ENCODE measurements at regions not wholly inside any gene's neighbourhood (a gene's known extent, or its start where the extent isn't known, plus 50 kb on each side); places are given as distances from the start of the nearest gene placed in this dataset.

GRCh38 chr1:2912424-2913061 is 108.7 kb upstream of the ACTRT2 start:
- TF ChIP-seq CTCF (IDR thresholded peaks at IDR 0.05; ENCODE audit: insufficient read depth, low read depth, low read length) (no peak), EZH2 (IDR thresholded peaks at IDR 0.05; ENCODE audit: insufficient read depth, low read length) (no peak)
- Histone ChIP-seq H3K9ac (ENCODE audit: low read length) (no peak overlapping the region), H3K27me3 (ENCODE audit: insufficient read depth, low read length) (no peaks in the 10 kb centered on the region), H3K27ac (ENCODE audit: low read depth, low read length) (no peak overlapping the region), H2AFZ (ENCODE audit: low read depth, low read length) (no peak overlapping the region), H3K9me3 (ENCODE audit: insufficient read depth, low read depth, low read length) (peaks cover 18% of the 10 kb centered on the region), H3K4me2 (ENCODE audit: low read length) (no peak overlapping the region), H3K79me2 (ENCODE audit: insufficient read depth, low read length) (no peaks in the 10 kb centered on the region), H3K4me3 (ENCODE audit: insufficient read depth, low read depth, low read length) (no peak overlapping the region), H3K36me3 (ENCODE audit: insufficient read depth, low read length) (no peaks in the 10 kb centered on the region), H4K20me1 (ENCODE audit: insufficient read depth, low read length) (no peaks in the 10 kb centered on the region), H3K4me1 (ENCODE audit: insufficient read depth, low read length) (no peaks in the 10 kb centered on the region)
- Mint-ChIP-seq H3K9me3 (ENCODE audit: unreplicated experiment) (no peaks in the 10 kb centered on the region), H3K36me3 (ENCODE audit: low read depth, unreplicated experiment) (no peaks in the 10 kb centered on the region), H3K4me1 (ENCODE audit: low read depth, unreplicated experiment) (no peaks in the 10 kb centered on the region), H3K27ac (ENCODE audit: unreplicated experiment) (no peak overlapping the region), H3K4me3 (ENCODE audit: unreplicated experiment) (no peak overlapping the region), H3K27me3 (ENCODE audit: low read depth, unreplicated experiment) (peaks cover 5% of the 10 kb centered on the region)
- FAIRE-seq (no peak), DNase-seq (ENCODE audit: low read depth) (no peak)

DNA sequence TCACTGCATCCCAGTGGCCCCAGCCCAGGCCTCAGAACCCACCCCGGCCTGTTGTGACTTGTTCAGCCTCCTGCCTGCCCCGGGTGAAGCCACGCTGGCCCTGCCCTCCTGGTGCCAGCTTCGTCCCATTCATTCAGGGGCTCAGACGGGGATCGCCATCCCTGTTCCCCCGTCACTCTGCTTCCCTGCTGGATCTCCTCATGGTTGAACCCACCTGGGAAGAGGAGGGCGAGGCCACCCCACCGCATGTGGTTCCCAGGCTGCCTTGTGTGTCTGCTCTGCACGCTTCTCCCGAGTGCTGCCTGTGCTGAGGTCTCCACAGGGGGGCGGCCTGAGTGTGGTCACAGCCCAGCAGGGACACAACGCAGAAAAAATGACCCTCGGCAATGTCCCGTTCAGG is 108.2 kb upstream of the ACTRT2 start:
- H3K27ac Mint-ChIP-seq (ENCODE audit: unreplicated experiment): no peak overlapping the region
- H3K36me3 ChIP-seq (ENCODE audit: insufficient read depth, low read length): no peaks in the 10 kb centered on the region
- FAIRE-seq: no peak

More for the DNA sequence above, 108.2 kb upstream of the ACTRT2 start:
- Mint-ChIP-seq H3K4me1 (ENCODE audit: low read depth, unreplicated experiment) (no peaks in the 10 kb centered on the region), H3K36me3 (ENCODE audit: low read depth, unreplicated experiment) (no peaks in the 10 kb centered on the region), H3K9me3 (ENCODE audit: unreplicated experiment) (no peaks in the 10 kb centered on the region), H3K27me3 (ENCODE audit: low read depth, unreplicated experiment) (peaks cover 5% of the 10 kb centered on the region), H3K4me3 (ENCODE audit: unreplicated experiment) (no peak overlapping the region)
- Histone ChIP-seq H3K79me2 (ENCODE audit: insufficient read depth, low read length) (no peaks in the 10 kb centered on the region), H4K20me1 (ENCODE audit: insufficient read depth, low read length) (no peaks in the 10 kb centered on the region), H3K4me3 (ENCODE audit: insufficient read depth, low read depth, low read length) (no peak overlapping the region), H3K27me3 (ENCODE audit: insufficient read depth, low read length) (no peaks in the 10 kb centered on the region), H3K4me2 (ENCODE audit: low read length) (no peak overlapping the region), H2AFZ (ENCODE audit: low read depth, low read length) (no peak overlapping the region), H3K9ac (ENCODE audit: low read length) (no peak overlapping the region), H3K4me1 (ENCODE audit: insufficient read depth, low read length) (no peaks in the 10 kb centered on the region), H3K27ac (ENCODE audit: low read depth, low read length) (no peak overlapping the region), H3K9me3 (ENCODE audit: insufficient read depth, low read depth, low read length) (peaks cover 18% of the 10 kb centered on the region)
- no peak for DNase-seq (ENCODE audit: low read depth)
- no peak for TF ChIP-seq CTCF (IDR thresholded peaks at IDR 0.05; ENCODE audit: insufficient read depth, low read depth, low read length)
- no peak for TF ChIP-seq EZH2 (IDR thresholded peaks at IDR 0.05; ENCODE audit: insufficient read depth, low read length)
